Fibroblast of lung (primary cell): ENCODE measurements at regions not wholly inside any gene's neighbourhood (a gene's known extent, or its start where the extent isn't known, plus 50 kb on each side); places are given as distances from the start of the nearest gene placed in this dataset.

Experiments used
- EZH2 ChIP-seq: IDR thresholded peaks from 2 replicates; pipeline ENCODE4 v1.5.1; 2012; ENCODE audit warnings: low read length, control low read depth, mild to moderate bottlenecking; ENCODE audit errors: missing control alignments
- TF ChIP-seq, protein P1 (sequence below), 2 donors: IDR thresholded peaks in 1 of 2; conservative IDR thresholded peaks in 1 of 2; 1 replicate in 1 of 2; 2 replicates in 1 of 2; pipeline ENCODE4 v1.5.1; 2011 to 2012; ENCODE audit warnings: low read length in 2 of 2, control low read depth in 1 of 2, inconsistent platforms in 1 of 2, low read depth in 1 of 2, mild to moderate bottlenecking in 1 of 2

- TF ChIP-seq, protein P1, sequence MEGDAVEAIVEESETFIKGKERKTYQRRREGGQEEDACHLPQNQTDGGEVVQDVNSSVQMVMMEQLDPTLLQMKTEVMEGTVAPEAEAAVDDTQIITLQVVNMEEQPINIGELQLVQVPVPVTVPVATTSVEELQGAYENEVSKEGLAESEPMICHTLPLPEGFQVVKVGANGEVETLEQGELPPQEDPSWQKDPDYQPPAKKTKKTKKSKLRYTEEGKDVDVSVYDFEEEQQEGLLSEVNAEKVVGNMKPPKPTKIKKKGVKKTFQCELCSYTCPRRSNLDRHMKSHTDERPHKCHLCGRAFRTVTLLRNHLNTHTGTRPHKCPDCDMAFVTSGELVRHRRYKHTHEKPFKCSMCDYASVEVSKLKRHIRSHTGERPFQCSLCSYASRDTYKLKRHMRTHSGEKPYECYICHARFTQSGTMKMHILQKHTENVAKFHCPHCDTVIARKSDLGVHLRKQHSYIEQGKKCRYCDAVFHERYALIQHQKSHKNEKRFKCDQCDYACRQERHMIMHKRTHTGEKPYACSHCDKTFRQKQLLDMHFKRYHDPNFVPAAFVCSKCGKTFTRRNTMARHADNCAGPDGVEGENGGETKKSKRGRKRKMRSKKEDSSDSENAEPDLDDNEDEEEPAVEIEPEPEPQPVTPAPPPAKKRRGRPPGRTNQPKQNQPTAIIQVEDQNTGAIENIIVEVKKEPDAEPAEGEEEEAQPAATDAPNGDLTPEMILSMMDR (conservative IDR thresholded peaks at IDR 0.05 in 1 of 2, IDR thresholded peaks at IDR 0.05 in 1 of 2; ENCODE audit: low read depth in 1 of 2, low read length in 2 of 2) = no peak
- no peak for TF ChIP-seq EZH2
Observed at GRCh38 chr4:108372681-108373080, 203.9 kb upstream of the LEF1 start.
